MM.1S (cell line): ENCODE measurements at regions not wholly inside any gene's neighbourhood (a gene's known extent, or its start where the extent isn't known, plus 50 kb on each side); places are given as distances from the start of the nearest gene placed in this dataset.

Experiments
- CTCF ChIP-seq: fragments of 300-600 bp; sonication (generic); IDR thresholded peaks from 2 replicates; pipeline ENCODE4 v1.5.1; 2016; ENCODE audit warnings: antibody characterized with exemption, low read length, mixed read lengths
- EZH2 ChIP-seq: fragments of 300-600 bp; sonication (generic); optimal IDR thresholded peaks from 2 replicates; pipeline ENCODE3; 2017; ENCODE audit warnings: low read depth, mild to moderate bottlenecking, antibody characterized with exemption, low read length, mixed read lengths
- EZH2phosphoT487 ChIP-seq: fragments of 300-600 bp; sonication (generic); IDR thresholded peaks from 2 replicates; pipeline ENCODE4 v1.6.1; 2018; ENCODE audit warnings: antibody characterized with exemption, low read length

- TF ChIP-seq CTCF: no peak
- TF ChIP-seq EZH2phosphoT487: no peak
- TF ChIP-seq EZH2: no peak
These were observed 275.7 kb upstream of the CTNNB1 start for GRCh38 chr3:40923651-40924050.
